ENCODE measurements at regions not wholly inside any gene's neighbourhood (a gene's known extent, or its start where the extent isn't known, plus 50 kb on each side); places are given as distances from the start of the nearest gene placed in this dataset.

DNA sequence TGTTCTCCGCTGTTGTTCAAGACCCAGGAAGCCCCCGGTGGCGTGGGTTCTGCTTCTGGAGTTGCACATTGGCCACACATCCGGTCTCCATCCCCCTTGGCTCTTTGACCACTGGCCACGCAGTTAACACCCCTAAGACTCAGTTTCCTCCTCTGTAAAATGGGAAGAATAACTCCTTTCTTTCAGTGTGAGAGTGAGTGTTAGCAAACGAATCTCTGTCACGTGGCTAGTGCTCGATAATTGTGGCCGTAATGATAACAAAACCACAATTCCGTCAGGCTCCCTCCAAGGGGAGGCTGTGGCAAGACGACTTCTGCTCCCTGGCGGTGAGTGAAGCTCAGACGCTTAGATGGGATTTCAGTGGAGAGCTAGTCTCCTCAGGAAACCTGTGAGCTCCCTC is 315.2 kb upstream of the B3GAT1 start:
- TF ChIP-seq, protein P1, sequence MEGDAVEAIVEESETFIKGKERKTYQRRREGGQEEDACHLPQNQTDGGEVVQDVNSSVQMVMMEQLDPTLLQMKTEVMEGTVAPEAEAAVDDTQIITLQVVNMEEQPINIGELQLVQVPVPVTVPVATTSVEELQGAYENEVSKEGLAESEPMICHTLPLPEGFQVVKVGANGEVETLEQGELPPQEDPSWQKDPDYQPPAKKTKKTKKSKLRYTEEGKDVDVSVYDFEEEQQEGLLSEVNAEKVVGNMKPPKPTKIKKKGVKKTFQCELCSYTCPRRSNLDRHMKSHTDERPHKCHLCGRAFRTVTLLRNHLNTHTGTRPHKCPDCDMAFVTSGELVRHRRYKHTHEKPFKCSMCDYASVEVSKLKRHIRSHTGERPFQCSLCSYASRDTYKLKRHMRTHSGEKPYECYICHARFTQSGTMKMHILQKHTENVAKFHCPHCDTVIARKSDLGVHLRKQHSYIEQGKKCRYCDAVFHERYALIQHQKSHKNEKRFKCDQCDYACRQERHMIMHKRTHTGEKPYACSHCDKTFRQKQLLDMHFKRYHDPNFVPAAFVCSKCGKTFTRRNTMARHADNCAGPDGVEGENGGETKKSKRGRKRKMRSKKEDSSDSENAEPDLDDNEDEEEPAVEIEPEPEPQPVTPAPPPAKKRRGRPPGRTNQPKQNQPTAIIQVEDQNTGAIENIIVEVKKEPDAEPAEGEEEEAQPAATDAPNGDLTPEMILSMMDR (IDR thresholded peaks at IDR 0.05) = no peak
- no peak for TF ChIP-seq POLR2A (IDR thresholded peaks at IDR 0.05)

All from heart left ventricle (tissue), 13 donors.